ENCODE measurements at regions not wholly inside any gene's neighbourhood (a gene's known extent, or its start where the extent isn't known, plus 50 kb on each side); places are given as distances from the start of the nearest gene placed in this dataset.
"Not testable (repeated sequence)": the region's sequence is repeated elsewhere in the genome, so short reads cannot be mapped to it uniquely, and the experiment has no call there.

DNA sequence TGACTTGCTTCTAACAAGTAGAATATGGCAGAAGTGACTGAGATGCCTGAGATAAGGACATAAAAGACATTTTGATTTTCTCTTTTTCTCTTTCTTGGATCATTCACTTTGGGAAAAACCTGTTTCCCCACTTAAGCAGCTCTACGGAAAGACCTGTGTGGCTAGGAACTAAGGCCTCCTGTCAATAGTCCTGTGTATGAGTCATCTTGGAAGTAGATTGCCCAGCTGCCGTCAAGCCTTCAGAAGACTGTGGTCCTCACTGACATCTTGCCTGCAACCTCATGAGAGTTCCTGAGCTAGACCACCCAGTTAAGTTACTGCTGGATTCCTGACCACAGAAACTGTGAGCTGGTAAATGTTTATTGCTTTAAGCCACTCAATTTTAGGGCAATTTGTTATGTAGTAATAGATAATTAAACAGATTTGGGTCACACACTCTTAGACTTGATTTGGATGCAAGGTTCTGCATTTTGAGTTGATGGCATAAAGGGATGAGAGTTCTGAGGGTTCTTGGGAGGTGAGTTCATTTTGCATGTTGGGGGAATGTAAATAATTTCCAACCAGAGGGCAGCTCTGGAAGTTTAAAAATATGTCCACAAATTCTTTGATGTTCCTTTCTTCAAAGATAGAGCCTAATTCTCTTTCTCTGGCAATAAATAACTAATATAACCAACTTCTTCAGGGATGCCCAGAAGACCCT, 229.2 kb downstream of the SQOR start:
- DNase-seq (ENCODE audit: low read depth in 4 of 4, low spot score in 3 of 4) = no peak

DNA sequence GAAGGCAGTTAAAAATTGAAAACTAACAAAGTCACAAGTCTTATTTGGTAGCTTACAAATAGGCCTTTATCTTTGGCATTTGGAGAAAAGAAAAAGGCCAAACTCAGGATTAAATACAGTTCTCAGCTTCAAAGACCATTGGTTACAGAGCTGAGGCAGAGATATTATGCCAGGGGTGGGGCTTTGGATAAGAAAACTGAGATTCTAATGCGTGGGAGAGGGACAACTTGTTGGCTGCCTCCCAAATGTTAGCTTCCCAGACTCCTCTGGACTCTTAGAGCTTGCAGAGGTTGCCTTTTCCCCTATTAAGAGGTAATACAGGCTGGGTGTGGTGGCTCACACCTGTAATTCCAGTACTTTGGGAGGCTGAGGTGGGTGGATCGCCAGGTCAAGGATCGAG, 231.8 kb downstream of the SQOR start:
- DNase-seq (ENCODE audit: low read depth in 4 of 4, low spot score in 3 of 4) = no peak

DNA sequence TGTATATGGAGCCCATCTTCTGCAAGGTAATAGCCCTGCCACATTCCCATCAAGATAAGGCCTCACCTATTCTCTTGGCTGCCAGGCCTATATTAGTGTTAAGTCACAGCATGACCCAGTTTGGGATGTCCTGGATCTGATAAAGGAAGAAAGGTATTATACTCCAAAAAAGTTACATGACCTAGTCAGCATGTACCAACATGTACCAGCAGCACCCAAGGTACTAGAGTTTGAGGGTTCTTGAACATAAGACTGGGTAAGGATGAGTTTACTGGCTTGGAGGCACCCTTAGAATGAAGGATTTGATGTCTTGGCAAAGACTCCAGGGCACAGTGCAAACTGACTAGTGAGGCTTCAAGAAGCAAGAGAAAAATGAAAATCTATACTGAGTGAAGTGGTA, 232.5 kb downstream of the SQOR start:
- no peak for DNase-seq (ENCODE audit: low read depth in 4 of 4, low spot score in 3 of 4)

DNA sequence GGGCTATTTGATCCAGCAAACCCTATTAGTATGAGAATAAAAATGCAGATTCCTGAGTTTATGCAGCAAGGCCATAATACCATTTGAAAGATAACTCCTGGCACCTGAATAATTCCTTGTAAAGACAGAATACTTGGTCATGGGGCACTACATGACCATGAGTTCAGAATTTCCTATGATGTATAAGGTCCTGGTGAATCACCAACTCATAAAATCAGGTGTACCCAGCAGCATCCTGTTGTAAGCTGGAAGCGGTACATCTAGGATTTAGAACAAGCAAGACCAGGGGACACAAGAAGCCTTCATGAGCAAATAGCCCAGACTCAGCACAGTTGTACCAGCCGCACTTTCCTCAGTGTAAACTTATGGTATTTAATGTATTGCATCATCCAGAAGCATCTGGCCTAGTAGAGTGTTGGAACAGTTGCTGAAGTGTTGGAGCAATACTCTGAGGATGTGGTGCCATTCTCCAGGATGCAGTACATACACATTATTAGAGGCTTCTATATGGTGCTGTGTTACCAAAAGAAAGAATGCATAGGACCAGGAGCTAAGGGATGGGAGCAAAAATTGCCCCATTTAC, 233.4 kb downstream of the SQOR start:
- no peak for DNase-seq (ENCODE audit: low read depth in 4 of 4, low spot score in 3 of 4)

DNA sequence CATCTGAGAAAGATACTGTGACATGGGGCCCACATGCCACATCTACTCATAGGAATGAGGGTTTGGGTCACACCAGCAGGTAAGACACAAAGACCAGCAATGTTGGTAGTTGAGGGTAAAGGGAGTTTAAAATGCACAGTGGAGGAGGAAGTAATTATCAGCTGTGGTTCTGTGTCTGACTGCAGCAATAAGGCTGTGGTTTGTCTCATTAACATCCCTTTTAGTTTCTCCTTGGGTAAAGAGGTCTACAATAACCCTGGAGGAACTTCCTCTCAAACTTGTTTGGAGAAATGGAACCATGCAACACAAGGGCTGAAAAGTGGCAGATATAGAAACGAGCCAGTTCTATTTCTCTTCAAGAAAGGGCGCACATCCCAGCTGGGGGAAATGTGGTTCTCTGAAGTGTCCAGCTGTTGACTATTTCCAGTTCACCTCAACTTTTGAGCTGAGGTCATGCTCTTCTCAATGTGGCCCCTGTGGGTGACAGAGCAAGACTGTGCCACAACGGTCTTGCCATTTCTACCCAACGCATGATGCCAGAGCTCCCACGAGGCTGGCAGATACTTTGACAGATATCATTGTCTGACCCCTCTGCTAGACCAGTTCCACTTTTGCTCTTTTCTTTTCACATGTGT, 234.3 kb downstream of the SQOR start:
- DNase-seq (ENCODE audit: low read depth in 4 of 4, low spot score in 3 of 4) = no peak

DNA sequence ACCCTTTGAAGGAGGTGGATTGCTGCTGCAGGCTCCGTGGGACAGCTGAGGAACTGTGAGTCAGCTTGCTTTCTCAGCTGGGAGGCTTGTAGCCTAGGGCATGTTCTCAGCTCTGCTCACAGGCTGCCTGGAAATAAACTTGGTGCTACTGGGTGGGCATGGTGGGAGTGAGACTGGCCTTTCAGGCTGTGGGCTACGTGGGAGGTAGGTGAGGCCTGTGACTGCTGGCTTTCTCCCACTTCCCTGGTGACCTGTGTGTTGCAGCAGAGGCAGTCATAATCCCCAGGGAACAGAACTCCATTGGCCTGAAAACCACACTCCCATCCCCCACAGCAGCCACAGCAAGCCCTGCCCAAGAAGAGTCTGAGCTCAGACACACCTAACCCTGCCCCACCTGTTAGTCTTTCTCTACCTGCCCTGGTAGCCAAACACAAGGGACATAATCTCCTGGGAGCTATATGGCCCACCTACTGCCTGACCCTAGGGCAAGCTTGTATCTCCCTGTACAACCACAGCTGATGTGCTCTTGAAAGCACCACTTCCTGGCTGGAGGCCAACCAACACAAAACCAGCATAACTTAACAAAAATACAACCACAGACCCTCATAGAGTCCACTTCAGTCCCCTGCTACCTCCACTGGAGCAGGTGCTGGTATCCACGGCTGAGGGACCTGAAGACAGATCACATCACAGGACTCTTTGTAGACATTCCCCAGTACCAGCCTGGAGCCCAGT, 236.5 kb downstream of the SQOR start:
- DNase-seq (ENCODE audit: low read depth in 4 of 4, low spot score in 3 of 4) = no peak

- peak in 3 of 4 donors; percentile 5 to 24 (median 10) for DNase-seq (ENCODE audit: low read depth in 4 of 4, low spot score in 3 of 4)
Measured at GRCh38 chr15:45873781-45874180, 239.0 kb downstream of the SQOR start.

DNA sequence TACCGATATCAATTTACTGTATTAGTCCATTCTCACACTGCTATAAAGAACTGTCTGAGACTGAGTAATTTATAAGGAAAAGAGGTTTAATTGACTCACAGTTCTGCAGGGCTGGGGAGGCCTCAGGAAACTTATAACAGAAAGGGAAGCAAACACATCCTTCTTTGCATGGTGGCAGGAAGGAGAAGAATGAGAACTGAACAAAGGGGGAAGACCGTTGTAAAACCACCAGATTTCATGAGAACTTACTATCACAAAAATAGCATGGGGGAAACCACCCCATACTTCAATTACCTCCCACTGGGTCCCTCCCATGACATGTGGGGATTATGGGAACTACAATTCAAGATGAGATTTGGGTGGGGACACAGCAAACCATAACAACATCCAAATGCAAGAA, 239.7 kb downstream of the SQOR start:
- not testable (repeated sequence) for DNase-seq (ENCODE audit: low read depth in 4 of 4, low spot score in 3 of 4)

GRCh38 chr15:45884289-45884688, 249.5 kb downstream of the SQOR start:
- no peak for DNase-seq (ENCODE audit: low read depth in 4 of 4, low spot score in 3 of 4)

DNA sequence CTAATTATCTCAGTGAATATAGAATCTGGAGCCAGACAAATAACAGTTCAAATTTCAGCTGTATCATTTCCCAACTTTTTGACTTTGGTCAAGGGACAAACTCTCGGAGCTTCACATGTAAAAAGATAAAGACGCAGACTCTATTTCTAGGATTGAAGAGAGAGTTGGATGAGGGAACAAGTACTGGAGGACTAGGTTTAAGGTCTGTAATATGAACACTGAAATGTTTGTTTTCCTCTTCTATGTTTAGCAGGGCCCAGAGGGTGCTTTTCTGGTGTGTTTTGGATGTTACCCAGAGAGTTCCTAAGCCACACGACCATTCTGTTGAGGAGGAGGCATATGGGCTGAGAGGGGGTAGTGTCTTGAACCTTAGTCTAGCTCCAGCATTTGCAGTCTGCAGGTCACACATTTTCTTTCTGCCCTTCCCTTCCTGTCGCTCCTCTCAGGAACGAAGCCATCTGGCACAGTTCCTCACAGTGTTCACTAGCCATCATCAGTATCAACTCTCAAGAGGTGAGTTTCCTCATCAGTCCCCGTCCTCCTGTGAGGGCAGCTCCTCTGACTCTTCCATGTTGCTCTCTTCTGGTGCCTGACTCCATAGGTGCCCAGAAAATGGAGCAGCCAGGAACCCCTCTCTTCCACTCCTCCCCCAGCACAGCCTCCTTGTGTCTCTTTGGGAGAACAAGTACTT, 250.1 kb downstream of the SQOR start:
- DNase-seq (ENCODE audit: low read depth in 4 of 4, low spot score in 3 of 4) = no peak

DNA sequence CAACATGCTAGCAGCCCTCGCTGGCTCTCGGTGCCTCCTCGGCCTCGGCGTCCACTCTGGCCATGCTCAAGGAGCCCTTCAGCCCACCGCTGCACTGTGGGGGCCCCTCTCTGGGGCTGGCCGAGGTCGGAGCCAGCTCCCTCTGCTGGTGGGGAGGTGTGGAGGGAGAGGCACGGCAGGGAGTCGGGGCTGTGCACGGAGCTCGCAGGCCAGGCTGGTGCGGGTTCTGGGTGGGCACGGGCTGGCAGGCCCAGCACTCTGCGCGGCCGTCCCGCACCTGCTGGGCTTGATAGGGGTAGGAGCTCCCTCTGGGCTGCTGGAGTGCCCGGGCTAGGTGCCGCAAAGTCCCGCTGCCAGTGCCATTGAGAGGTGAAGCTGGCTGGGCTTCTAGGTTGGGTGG, 251.0 kb downstream of the SQOR start:
- DNase-seq (ENCODE audit: low read depth in 4 of 4, low spot score in 3 of 4) = no peak

GRCh38 chr15:45891766-45892165, 256.9 kb downstream of the SQOR start:
- peak in 1 of 4 donors; percentile 3 for DNase-seq (ENCODE audit: low read depth in 4 of 4, low spot score in 3 of 4)

- DNase-seq (ENCODE audit: low read depth in 4 of 4, low spot score in 3 of 4) = no peak
Measured at GRCh38 chr15:45892182-45892581, 257.4 kb downstream of the SQOR start.

- DNase-seq (ENCODE audit: low read depth in 4 of 4, low spot score in 3 of 4) = no peak
Measured at GRCh38 chr15:45903283-45903682, 268.5 kb downstream of the SQOR start.

DNA sequence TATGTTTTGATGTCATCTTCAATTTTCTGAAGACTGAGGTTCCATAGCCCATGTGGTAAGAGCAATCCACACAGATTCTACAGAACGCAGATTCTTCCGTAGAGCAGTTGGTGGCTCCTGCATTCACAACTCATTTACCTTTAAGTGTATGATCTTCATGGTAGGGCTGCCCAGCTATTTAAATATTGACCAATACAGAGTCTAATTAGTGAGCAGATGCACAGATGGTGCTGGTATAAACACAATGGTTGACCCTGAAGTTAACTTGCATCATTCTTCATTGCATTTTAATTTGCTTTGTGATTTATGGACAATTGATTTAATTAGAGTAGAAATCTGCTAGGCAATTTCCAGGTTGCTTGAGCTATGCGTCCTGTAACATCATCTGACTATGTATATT, 269.2 kb downstream of the SQOR start:
- no peak for DNase-seq (ENCODE audit: low read depth in 4 of 4, low spot score in 3 of 4)

DNA sequence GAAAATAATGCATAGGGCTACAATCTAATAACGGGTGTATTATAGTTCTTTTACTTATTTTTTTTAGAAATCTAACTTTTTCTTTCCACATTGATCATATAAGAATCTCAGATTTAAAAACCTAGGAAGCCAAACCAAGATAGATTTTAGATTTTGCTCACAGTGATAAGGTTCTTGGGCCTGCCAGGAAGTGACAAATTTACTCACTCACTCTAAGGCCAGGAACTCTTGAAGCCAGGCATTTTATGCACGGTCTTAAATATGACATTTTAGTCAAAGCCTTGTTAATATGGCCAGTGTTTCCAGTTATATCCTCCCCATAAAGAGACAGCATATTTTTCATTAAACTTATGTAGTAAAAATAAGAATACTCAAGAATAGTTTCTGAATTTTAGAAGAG, 271.4 kb downstream of the SQOR start:
- DNase-seq (ENCODE audit: low read depth in 4 of 4, low spot score in 3 of 4) = no peak

GRCh38 chr15:45910671-45911070, 275.8 kb downstream of the SQOR start:
- no peak for DNase-seq (ENCODE audit: low read depth in 4 of 4, low spot score in 3 of 4)

DNA sequence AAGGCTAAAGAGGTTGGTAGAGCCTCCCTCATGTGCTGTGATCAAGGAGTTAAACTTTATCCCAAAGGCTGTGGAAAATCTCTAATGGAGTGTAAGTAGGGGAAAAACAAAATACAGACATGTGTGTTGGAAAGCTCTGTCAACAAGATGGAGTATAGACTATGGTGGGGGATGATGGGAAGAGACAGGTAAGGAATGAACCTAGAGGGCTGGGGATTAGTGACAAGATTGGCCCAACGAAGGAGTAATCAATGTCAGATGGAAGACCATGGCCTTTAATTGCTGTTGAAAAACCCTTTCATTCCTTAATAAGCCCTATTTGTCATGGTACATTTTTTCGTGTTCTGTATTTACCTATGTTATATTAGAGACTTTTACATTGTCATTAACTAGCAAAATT, 278.6 kb downstream of the SQOR start:
- DNase-seq (ENCODE audit: low read depth in 4 of 4, low spot score in 3 of 4) = no peak

DNA sequence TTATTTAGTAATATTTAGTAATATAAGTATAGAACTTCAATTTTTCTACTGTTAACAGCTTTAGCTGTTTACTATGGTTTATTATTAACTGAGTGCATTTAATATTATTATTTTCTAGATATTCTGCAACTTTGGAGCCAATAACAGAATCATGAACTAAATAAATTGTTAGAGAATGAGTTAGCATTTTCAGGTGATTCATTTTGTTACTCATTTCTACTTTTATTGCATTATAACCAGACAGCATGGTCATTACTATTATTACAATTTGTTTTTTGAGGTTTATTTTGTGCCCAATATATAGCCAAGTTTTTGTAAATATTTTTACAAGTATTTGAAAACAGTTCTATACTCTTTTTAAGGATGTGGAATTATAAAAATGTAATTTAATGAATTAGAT, 279.6 kb downstream of the SQOR start:
- DNase-seq (ENCODE audit: low read depth in 4 of 4, low spot score in 3 of 4) = no peak

- no peak for DNase-seq (ENCODE audit: low read depth in 4 of 4, low spot score in 3 of 4)
Measured at GRCh38 chr15:45918839-45919238, 284.0 kb downstream of the SQOR start.

- no peak for DNase-seq (ENCODE audit: low read depth in 4 of 4, low spot score in 3 of 4)
Measured at GRCh38 chr15:45919806-45920205, 285.0 kb downstream of the SQOR start.
